Activated CD4-positive, alpha-beta memory T cell treated with anti-CD3 and anti-CD28 coated beads, Interleukin-2, amount 10 ng/mL, durations not matched to agents 7 days and 5 days (primary cell): ENCODE measurements at regions not wholly inside any gene's neighbourhood (a gene's known extent, or its start where the extent isn't known, plus 50 kb on each side); places are given as distances from the start of the nearest gene placed in this dataset.

Source experiments
- CTCF ChIA-PET: fragments of 350-600 bp; sonication (Branson Sonifier 250); formaldehyde crosslinking; loops from one replicate; lab custom pipeline; 2021; ENCODE audit warnings: antibody characterized with exemption, inconsistent platforms; lab: Charles Lee
- POLR2A ChIA-PET: fragments of 350-600 bp; sonication (Branson Sonifier 250); formaldehyde crosslinking; loops from one replicate; lab custom pipeline; 2021; ENCODE audit warnings: antibody characterized with exemption; lab: Charles Lee
- DNase-seq: peaks from one replicate; pipeline ENCODE4 v3.0.0-alpha.2; 2020
- H3K27ac Mint-ChIP-seq: one replicate; pipeline ENCODE4 v1.8.0; 2021; ENCODE audit warnings: mild to moderate bottlenecking, mixed read lengths
- H3K27me3 Mint-ChIP-seq: one replicate; pipeline ENCODE4 v1.8.0; 2021; ENCODE audit warnings: mixed read lengths
- H3K36me3 Mint-ChIP-seq: one replicate; pipeline ENCODE4 v1.8.0; 2021; ENCODE audit warnings: low read depth, mixed read lengths
- H3K4me1 Mint-ChIP-seq: one replicate; pipeline ENCODE4 v1.8.0; 2021; ENCODE audit warnings: mixed read lengths
- H3K4me3 Mint-ChIP-seq: one replicate; pipeline ENCODE4 v1.8.0; 2021; ENCODE audit warnings: mild to moderate bottlenecking, mixed read lengths
- H3K9me3 Mint-ChIP-seq: one replicate; pipeline ENCODE4 v1.8.0; 2021; ENCODE audit warnings: mixed read lengths

DNA sequence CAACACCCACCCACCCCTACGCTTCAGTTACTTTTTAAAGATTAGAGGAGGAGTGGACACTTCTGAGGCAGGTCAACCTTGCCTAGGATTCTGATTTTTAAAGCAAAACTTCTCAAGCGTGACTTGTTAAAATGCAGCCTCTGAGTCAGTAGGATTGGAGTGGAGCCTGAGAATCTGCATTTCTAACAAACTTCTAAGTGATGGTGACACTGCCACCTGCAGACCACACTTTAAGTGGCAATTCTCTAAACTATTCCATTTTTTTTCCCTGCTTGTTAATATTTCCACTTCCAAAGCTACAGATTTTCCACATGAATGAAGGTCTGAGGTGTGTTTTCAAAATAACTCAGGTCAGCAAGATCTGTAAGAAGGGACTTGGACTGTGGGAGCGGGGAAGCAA, 171.1 kb upstream of the CCDC150 start:
- Mint-ChIP-seq H3K27me3 (peaks cover 29% of the 10 kb centered on the region), H3K27ac (no peak overlapping the region), H3K9me3 (no peaks in the 10 kb centered on the region), H3K4me3 (no peak overlapping the region), H3K4me1 (no peaks in the 10 kb centered on the region), H3K36me3 (no peaks in the 10 kb centered on the region)
- ChIA-PET POLR2A (no interaction called here), CTCF (no interaction called here)
- DNase-seq, result no peak

DNA sequence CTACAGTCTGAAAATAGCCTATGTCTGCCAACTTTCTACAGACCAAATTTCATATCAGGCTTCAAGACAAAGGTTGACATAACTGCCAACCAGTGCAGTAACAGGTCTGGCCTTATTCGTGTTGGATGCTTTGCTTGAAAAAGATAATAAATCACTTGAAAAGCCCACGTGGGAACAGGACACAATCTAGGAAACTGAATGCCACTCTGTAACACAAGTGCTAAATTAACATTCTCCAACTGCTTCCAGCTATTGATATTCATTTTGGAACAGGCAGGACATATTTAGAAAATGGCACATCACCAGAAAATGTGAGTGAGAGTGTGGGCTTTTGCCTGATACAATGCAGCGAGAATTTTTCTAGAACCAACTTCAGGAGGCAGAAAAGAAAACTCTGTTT, 165.9 kb upstream of the CCDC150 start:
- POLR2A ChIA-PET, result no interaction called here
- Mint-ChIP-seq H3K27me3 (peaks cover 9% of the 10 kb centered on the region), H3K4me3 (no peak overlapping the region), H3K27ac (no peak overlapping the region), H3K9me3 (no peaks in the 10 kb centered on the region), H3K36me3 (no peaks in the 10 kb centered on the region), H3K4me1 (no peaks in the 10 kb centered on the region)
- DNase-seq, result no peak
- CTCF ChIA-PET, result interaction anchor here (0.7 kb wide), 1 partner anchor 20 kb away, joined by 3 read pairs; no protein-coding TSS in a partner anchor

DNA sequence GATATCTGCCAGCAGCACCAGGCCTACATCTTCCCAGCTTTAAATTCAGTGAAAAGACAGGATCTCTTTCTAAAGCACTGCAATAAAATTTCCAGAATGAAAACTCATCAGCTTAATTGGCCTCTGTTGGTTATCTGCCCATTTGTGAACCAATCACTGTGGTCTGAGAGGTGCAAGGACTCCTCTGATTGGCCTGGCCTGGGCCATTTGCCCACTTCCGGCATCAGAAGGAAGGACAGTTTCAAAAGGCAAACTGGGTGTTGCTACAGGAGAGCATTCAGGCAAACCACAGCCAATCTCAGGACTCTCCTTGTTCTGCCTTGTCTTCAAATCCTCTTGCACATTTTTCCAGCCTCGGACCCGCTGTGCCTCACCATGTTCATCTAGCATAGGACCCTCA, 163.9 kb upstream of the CCDC150 start:
- ChIA-PET CTCF (no interaction called here), POLR2A (interaction anchor here (0.5 kb wide), 1 partner anchor 73 kb away, joined by 3 read pairs; no protein-coding TSS in a partner anchor)
- Mint-ChIP-seq H3K4me1 (no peaks in the 10 kb centered on the region), H3K27ac (no peak overlapping the region), H3K9me3 (no peaks in the 10 kb centered on the region), H3K36me3 (no peaks in the 10 kb centered on the region), H3K4me3 (no peak overlapping the region), H3K27me3 (peaks cover 14% of the 10 kb centered on the region)
- DNase-seq, result no peak

DNA sequence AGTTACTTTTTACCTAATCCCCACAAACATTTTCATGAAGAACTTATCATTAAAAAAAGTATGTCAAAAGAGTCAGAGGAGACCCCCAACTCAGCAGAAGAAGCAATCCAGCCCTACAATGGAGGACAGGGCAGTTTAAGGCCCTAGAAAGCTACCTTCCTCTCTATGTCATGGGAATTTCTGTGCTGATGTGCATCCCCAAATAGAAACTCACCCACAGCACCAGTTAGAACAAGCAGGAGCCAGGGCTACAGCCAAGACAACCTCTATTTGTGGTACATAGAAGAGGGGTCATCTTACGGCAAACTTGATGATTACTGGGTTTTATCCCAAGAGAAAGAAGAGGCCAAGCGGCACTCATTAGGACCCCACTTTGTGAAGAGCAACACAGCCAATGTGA, 160.9 kb upstream of the CCDC150 start:
- Mint-ChIP-seq H3K27me3 (peaks cover 30% of the 10 kb centered on the region), H3K27ac (no peak overlapping the region), H3K4me1 (no peaks in the 10 kb centered on the region), H3K36me3 (no peaks in the 10 kb centered on the region), H3K4me3 (no peak overlapping the region), H3K9me3 (no peaks in the 10 kb centered on the region)
- CTCF ChIA-PET, result no interaction called here
- DNase-seq, result no peak
- POLR2A ChIA-PET, result no interaction called here

GRCh38 chr2:196479350-196479749, 160.2 kb upstream of the CCDC150 start:
- Mint-ChIP-seq H3K36me3 (no peaks in the 10 kb centered on the region), H3K9me3 (no peaks in the 10 kb centered on the region), H3K27me3 (peaks cover 33% of the 10 kb centered on the region), H3K27ac (no peak overlapping the region), H3K4me3 (no peak overlapping the region), H3K4me1 (no peaks in the 10 kb centered on the region)
- CTCF ChIA-PET, result no interaction called here
- POLR2A ChIA-PET, result no interaction called here
- DNase-seq, result no peak

DNA sequence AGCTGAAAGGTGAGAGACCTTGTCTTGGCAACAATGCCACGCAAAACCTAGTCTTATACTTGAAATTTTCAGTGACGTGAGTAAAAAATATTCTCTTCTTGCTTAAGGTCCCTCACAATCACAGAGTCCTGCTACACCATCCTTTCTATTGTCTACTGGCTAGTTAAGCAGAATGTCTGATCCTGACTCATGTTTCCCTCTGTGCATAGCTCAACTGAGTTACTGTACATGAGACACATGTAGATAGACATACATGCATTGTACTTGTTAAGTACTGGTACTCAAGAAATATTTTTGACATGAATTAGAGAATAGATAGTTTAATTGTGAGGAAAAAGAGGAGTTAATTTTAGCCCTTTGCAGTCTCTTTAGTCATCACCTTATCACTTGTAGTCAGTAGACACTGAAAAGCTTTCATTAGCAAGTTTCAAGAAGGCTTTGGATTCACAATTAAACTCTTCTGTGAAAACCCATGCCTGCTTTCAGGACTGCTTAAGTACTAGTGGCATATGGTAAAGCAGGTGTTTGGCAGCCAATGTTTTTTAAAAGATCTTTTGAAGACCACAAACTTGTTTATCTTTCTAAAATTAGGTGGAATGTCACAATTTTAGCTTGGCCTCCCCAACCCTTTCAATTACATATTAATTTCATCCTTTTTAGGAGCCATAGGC, 158.7 kb upstream of the CCDC150 start:
- Mint-ChIP-seq H3K9me3 (no peaks in the 10 kb centered on the region), H3K4me3 (no peak overlapping the region), H3K4me1 (no peaks in the 10 kb centered on the region), H3K27me3 (peaks cover 39% of the 10 kb centered on the region), H3K27ac (no peak overlapping the region), H3K36me3 (no peaks in the 10 kb centered on the region)
- CTCF ChIA-PET, result no interaction called here
- POLR2A ChIA-PET, result no interaction called here
- no peak for DNase-seq

DNA sequence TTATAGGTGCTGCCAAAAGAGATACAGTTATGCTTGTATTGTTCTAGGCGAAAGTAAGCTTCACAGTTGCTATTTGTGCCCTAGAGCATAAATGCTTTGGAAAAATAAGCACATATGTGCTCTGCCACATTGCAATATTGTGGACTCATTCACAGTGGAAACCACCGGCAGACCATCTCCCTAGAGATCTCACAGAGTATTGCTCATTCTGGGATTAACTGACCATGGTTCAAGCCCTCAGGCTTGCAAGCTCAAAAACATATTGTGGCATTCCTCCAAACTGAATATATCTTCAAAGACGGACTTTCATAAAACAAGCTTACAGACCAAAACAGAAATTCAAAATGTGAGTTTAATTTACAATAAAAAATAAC, 158.2 kb upstream of the CCDC150 start:
- Mint-ChIP-seq H3K27ac (no peak overlapping the region), H3K9me3 (no peaks in the 10 kb centered on the region), H3K4me1 (no peaks in the 10 kb centered on the region), H3K4me3 (no peak overlapping the region), H3K27me3 (peaks cover 39% of the 10 kb centered on the region), H3K36me3 (no peaks in the 10 kb centered on the region)
- ChIA-PET CTCF (no interaction called here), POLR2A (no interaction called here)
- DNase-seq, result no peak

- ChIA-PET CTCF (interaction anchor here (0.7 to 1.3 kb wide), 3 partner anchors 29 to 138 kb away, joined by 3 read pairs; no protein-coding TSS in a partner anchor), POLR2A (no interaction called here)
- Mint-ChIP-seq H3K36me3 (no peaks in the 10 kb centered on the region), H3K9me3 (no peaks in the 10 kb centered on the region), H3K27ac (no peak overlapping the region), H3K27me3 (peaks cover 39% of the 10 kb centered on the region), H3K4me3 (no peak overlapping the region), H3K4me1 (no peaks in the 10 kb centered on the region)
- no peak for DNase-seq
Measured at GRCh38 chr2:196482119-196483065, 157.1 kb upstream of the CCDC150 start.

GRCh38 chr2:196486146-196486545, 153.4 kb upstream of the CCDC150 start:
- DNase-seq, result no peak
- H3K27ac Mint-ChIP-seq, result no peak overlapping the region
- no peaks in the 10 kb centered on the region for H3K36me3 Mint-ChIP-seq
- ChIA-PET POLR2A (no interaction called here), CTCF (interaction anchor here (0.7 kb wide), 1 partner anchor 32 kb away, joined by 4 read pairs; no protein-coding TSS in a partner anchor)
- peaks cover 35% of the 10 kb centered on the region for H3K27me3 Mint-ChIP-seq
- no peaks in the 10 kb centered on the region for H3K9me3 Mint-ChIP-seq
- no peak overlapping the region for H3K4me3 Mint-ChIP-seq
- no peaks in the 10 kb centered on the region for H3K4me1 Mint-ChIP-seq

DNA sequence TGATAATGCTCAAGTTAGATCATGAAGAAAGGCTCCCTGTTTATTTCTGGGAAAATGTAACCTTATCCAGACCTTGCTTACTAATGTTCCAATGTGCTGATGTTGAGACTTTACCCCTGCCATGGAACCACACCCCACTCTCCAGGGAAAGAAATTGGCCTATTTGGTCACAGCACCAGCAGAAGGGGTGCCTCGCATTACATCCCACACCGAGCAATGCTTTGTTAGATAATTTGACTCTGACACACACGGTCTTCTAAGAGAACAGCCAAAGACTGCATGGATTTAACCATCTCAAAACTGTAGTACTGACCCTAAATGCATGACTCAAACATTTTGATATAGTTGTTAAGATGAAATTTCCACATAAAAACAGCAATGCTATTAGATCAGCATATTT, 152.1 kb upstream of the CCDC150 start:
- Mint-ChIP-seq H3K27ac (no peak overlapping the region), H3K4me3 (no peak overlapping the region), H3K9me3 (no peaks in the 10 kb centered on the region), H3K36me3 (no peaks in the 10 kb centered on the region), H3K4me1 (no peaks in the 10 kb centered on the region), H3K27me3 (peaks cover 32% of the 10 kb centered on the region)
- no peak for DNase-seq
- CTCF ChIA-PET, result interaction anchor here (1.1 kb wide), 1 partner anchor 70 kb away, joined by 3 read pairs; no protein-coding TSS in a partner anchor
- POLR2A ChIA-PET, result no interaction called here

DNA sequence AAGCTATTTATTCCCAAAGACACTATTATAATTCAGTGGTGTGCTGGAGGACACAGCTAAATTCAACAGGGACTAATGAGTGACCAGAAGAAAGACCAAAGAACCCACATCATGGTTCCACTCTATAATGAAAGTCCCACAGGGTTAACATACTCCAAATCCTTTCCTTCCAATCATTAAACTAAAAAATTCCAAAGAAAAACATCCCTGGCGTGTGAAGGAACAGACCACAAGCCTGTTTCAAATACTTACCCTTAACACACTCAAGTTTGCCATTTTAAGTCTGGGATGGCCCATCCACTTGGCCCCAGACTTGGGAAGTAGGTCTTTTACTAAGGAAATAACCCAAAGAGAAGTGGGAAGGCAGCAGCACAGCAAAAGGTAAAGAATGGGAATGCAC, 150.1 kb upstream of the CCDC150 start:
- Mint-ChIP-seq H3K27me3 (peaks cover 32% of the 10 kb centered on the region), H3K4me3 (no peak overlapping the region), H3K36me3 (no peaks in the 10 kb centered on the region), H3K4me1 (no peaks in the 10 kb centered on the region), H3K9me3 (no peaks in the 10 kb centered on the region), H3K27ac (no peak overlapping the region)
- CTCF ChIA-PET, result no interaction called here
- POLR2A ChIA-PET, result no interaction called here
- DNase-seq, result no peak

GRCh38 chr2:196492946-196493345, 146.6 kb upstream of the CCDC150 start:
- peaks cover 30% of the 10 kb centered on the region for H3K27me3 Mint-ChIP-seq
- no peak for DNase-seq
- no peaks in the 10 kb centered on the region for H3K9me3 Mint-ChIP-seq
- CTCF ChIA-PET, result no interaction called here
- H3K27ac Mint-ChIP-seq, result no peak overlapping the region
- no peak overlapping the region for H3K4me3 Mint-ChIP-seq
- H3K36me3 Mint-ChIP-seq, result no peaks in the 10 kb centered on the region
- POLR2A ChIA-PET, result no interaction called here
- no peaks in the 10 kb centered on the region for H3K4me1 Mint-ChIP-seq

DNA sequence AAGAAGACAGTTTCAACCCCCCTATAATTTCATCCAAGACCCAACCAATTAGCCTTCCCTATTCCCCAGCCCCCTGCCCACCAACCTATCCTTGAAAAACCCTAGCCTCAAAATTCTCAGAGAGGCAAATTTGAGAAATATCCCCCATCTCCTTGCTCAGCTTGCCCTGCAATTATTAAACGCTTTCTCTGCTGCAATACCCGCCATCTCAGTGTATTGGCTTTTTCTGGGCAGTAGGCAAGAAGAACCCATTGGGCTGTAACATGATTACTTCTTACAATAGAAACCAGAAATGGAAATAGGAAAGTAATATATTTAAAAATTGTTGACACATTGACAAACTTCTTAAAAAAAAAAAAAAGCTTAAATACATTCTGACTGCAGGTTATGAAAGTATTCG, 140.6 kb upstream of the CCDC150 start:
- Mint-ChIP-seq H3K4me3 (no peak overlapping the region), H3K27ac (no peak overlapping the region), H3K27me3 (peaks cover 20% of the 10 kb centered on the region), H3K4me1 (no peaks in the 10 kb centered on the region), H3K9me3 (peaks cover 8% of the 10 kb centered on the region), H3K36me3 (no peaks in the 10 kb centered on the region)
- CTCF ChIA-PET, result no interaction called here
- POLR2A ChIA-PET, result no interaction called here
- DNase-seq, result no peak
